Breast epithelium (tissue), 3 donors: ENCODE measurements at regions not wholly inside any gene's neighbourhood (a gene's known extent, or its start where the extent isn't known, plus 50 kb on each side); places are given as distances from the start of the nearest gene placed in this dataset.

Source experiments
- CTCF ChIP-seq, 3 donors: fragments of 450-650 bp; IDR thresholded peaks; one replicate each; pipeline ENCODE4 v1.5.1; 2016 to 2017; ENCODE audit warnings: antibody characterized with exemption in 3 of 3, mild to moderate bottlenecking in 3 of 3, moderate library complexity in 3 of 3
- POLR2A ChIP-seq: fragments of 450-650 bp; IDR thresholded peaks from one replicate; pipeline ENCODE4 v1.6.1; 2016; ENCODE audit warnings: antibody characterized with exemption, mild to moderate bottlenecking, moderate library complexity

GRCh38 chr18:25896956-25897355 lies 193.5 kb downstream of the SS18 start:
- TF ChIP-seq CTCF (IDR thresholded peaks at IDR 0.05) (no peak), POLR2A (no peak)
